Left ventricle myocardium inferior (tissue), 1 donor: ENCODE measurements at regions not wholly inside any gene's neighbourhood (a gene's known extent, or its start where the extent isn't known, plus 50 kb on each side); places are given as distances from the start of the nearest gene placed in this dataset.

Experiments
- DNase-seq: peaks from one replicate; pipeline ENCODE4 v3.0.0-alpha.2; 2020
- H3K27ac ChIP-seq: fragments of 200-600 bp; replicated peaks from 2 replicates; pipeline ENCODE4 v1.8.0; 2021
- H3K27me3 ChIP-seq: fragments of 200-600 bp; 2 replicates; pipeline ENCODE4 v1.8.0; 2021; ENCODE audit warnings: low read depth
- H3K36me3 ChIP-seq: fragments of 200-600 bp; 2 replicates; pipeline ENCODE4 v1.8.0; 2021
- H3K4me1 ChIP-seq: fragments of 200-600 bp; 2 replicates; pipeline ENCODE4 v1.8.0; 2021
- H3K4me3 ChIP-seq: fragments of 200-600 bp; 2 replicates; pipeline ENCODE4 v1.8.0; 2021; ENCODE audit warnings: mild to moderate bottlenecking, moderate library complexity
- H3K9me3 ChIP-seq: fragments of 200-600 bp; replicated peaks from 2 replicates; pipeline ENCODE4 v1.8.0; 2021
- intact Hi-C: fragments of 100-400 bp; cut with micrococcal nuclease; formaldehyde crosslinking; loops from one replicate; pipeline ENCODE4 v1.11.0; 2022
- TF ChIP-seq, protein P1 (sequence below): fragments of 200-600 bp; IDR thresholded peaks from 2 replicates; pipeline ENCODE4 v1.8.0; 2021; ENCODE audit warnings: antibody characterized with exemption, mild to moderate bottlenecking, borderline replicate concordance
- donor health status: DM: no; HTN: yes; CAD: no; lungs with severe emphysema.

DNA sequence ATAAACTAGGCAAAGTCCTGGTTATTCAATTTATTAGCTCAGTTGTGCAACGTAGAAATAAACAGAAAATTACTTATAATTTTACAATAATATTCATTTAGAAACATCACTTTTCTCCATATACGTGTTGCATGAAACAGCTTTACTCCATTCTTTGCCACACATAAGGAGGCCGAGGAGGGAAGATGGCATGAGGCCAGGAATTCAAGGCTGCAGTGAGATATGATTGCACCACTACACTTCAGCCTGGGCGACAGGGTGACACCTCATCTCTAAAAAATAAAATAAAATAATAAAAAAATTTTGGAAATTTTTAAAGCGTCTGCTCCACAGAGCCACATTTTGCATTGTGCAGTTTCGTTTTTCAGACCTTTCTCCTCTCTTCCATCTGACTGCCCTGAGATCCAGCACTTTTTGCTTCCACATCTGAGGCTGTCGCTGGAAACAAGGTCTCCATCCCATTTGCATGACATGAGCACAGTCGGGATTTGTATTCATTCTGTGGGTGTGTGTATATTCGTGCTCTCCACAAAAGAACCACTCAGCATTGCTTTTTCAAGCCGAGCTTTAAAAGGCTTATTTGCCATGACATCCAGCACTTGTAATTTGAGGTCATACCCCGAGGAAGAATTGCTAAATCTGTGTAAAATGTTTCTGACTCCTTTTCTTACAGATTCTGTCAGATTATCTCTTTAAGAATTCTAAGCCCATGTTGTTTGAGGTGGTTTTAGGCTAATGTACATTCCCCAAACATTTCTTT, 98.6 kb upstream of the MSX2 start:
- no peak overlapping the region for H3K4me3 ChIP-seq
- H3K9me3 ChIP-seq, result no peaks in the 10 kb centered on the region
- peaks cover 72% of the 10 kb centered on the region for H3K27me3 ChIP-seq
- no peak overlapping the region for H3K27ac ChIP-seq
- no peak for DNase-seq
- H3K36me3 ChIP-seq, result no peaks in the 10 kb centered on the region
- intact Hi-C loops, result no loop called here
- no peaks in the 10 kb centered on the region for H3K4me1 ChIP-seq
- TF ChIP-seq, protein P1, sequence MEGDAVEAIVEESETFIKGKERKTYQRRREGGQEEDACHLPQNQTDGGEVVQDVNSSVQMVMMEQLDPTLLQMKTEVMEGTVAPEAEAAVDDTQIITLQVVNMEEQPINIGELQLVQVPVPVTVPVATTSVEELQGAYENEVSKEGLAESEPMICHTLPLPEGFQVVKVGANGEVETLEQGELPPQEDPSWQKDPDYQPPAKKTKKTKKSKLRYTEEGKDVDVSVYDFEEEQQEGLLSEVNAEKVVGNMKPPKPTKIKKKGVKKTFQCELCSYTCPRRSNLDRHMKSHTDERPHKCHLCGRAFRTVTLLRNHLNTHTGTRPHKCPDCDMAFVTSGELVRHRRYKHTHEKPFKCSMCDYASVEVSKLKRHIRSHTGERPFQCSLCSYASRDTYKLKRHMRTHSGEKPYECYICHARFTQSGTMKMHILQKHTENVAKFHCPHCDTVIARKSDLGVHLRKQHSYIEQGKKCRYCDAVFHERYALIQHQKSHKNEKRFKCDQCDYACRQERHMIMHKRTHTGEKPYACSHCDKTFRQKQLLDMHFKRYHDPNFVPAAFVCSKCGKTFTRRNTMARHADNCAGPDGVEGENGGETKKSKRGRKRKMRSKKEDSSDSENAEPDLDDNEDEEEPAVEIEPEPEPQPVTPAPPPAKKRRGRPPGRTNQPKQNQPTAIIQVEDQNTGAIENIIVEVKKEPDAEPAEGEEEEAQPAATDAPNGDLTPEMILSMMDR, result no peak

GRCh38 chr5:174626369-174626920, 97.9 kb upstream of the MSX2 start:
- Histone ChIP-seq H3K9me3 (no peaks in the 10 kb centered on the region), H3K27me3 (peaks cover 65% of the 10 kb centered on the region), H3K36me3 (no peaks in the 10 kb centered on the region), H3K4me3 (no peak overlapping the region), H3K4me1 (no peaks in the 10 kb centered on the region), H3K27ac (no peak overlapping the region)
- TF ChIP-seq, protein P1, result no peak
- no peak for DNase-seq
- intact Hi-C loops, result no loop called here

- Histone ChIP-seq H3K4me1 (no peaks in the 10 kb centered on the region), H3K9me3 (no peaks in the 10 kb centered on the region), H3K27ac (no peak overlapping the region), H3K4me3 (no peak overlapping the region), H3K27me3 (peaks cover 20% of the 10 kb centered on the region), H3K36me3 (no peaks in the 10 kb centered on the region)
- TF ChIP-seq, protein P1, result no peak
- intact Hi-C loops, result no loop called here
- no peak for DNase-seq
These were observed 88.3 kb upstream of the MSX2 start for GRCh38 chr5:174636094-174636493.

DNA sequence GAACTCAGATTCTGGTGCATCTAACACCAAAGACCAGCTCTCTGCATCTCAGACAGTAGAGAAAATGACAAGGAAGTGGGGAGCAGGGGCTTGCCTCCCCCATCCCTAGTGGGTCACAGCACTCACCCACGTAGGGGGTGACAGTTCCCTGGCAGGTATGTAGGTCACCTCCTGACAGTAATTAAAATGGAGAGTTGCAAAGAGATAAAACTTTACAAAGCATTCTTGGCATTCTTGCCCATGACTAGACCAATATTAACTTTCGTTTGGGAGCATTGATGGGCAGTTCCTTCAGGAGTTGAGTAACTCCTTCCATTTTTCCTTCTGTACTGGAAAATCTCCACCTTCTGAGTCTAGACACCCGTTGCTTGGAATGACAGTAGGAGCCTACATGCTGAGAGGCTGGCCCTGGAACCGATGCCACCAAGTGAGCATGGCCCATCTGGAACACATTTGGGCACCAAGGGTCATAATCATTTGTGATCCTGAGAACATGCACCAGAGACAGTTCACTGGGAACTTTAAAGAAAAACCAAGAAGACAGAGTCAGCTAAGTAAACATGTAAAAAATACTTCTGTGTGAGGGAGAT, 81.5 kb upstream of the MSX2 start:
- Histone ChIP-seq H3K4me1 (no peaks in the 10 kb centered on the region), H3K4me3 (no peak overlapping the region), H3K36me3 (no peaks in the 10 kb centered on the region), H3K9me3 (peaks cover 24% of the 10 kb centered on the region), H3K27ac (no peak overlapping the region), H3K27me3 (peaks cover 3% of the 10 kb centered on the region)
- intact Hi-C loops, result no loop called here
- TF ChIP-seq, protein P1, result no peak
- DNase-seq, result no peak

DNA sequence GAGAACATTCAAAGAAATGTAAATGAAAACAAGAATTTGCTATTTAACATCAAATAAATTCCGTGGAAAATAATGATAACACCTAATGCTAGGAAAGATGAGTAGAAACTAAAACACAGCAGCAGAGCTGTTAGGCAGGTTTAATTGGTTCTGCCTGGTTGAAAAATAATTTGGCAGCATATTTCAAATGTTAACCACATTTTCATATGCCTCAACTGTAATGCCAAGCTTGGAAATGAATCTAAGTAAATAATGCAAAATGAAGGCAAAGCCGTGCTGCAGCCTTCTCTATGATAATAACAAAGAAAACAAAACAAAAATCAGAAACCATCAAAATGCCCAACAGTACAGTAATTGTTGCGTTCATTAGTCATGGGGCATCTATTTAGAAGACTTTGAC, 79.9 kb upstream of the MSX2 start:
- Histone ChIP-seq H3K9me3 (peaks cover 24% of the 10 kb centered on the region), H3K27ac (no peak overlapping the region), H3K4me1 (no peaks in the 10 kb centered on the region), H3K4me3 (no peak overlapping the region), H3K36me3 (no peaks in the 10 kb centered on the region), H3K27me3 (peaks cover 3% of the 10 kb centered on the region)
- TF ChIP-seq, protein P1, result no peak
- intact Hi-C loops, result no loop called here
- DNase-seq, result no peak
